GF-D8 (cell line): ENCODE measurements at regions not wholly inside any gene's neighbourhood (a gene's known extent, or its start where the extent isn't known, plus 50 kb on each side); places are given as distances from the start of the nearest gene placed in this dataset.
"Not testable (repeated sequence)": the region's sequence is repeated elsewhere in the genome, so short reads cannot be mapped to it uniquely, and the experiment has no call there.

ENCODE experiments used
- DNase-seq: peaks from one replicate; lab custom pipeline; 2025; lab: John Stamatoyannopoulos, UW

GRCh38 chr7:3094701-3095445, 51.2 kb upstream of the CARD11 start:
- peak; percentile 37 for DNase-seq

DNA sequence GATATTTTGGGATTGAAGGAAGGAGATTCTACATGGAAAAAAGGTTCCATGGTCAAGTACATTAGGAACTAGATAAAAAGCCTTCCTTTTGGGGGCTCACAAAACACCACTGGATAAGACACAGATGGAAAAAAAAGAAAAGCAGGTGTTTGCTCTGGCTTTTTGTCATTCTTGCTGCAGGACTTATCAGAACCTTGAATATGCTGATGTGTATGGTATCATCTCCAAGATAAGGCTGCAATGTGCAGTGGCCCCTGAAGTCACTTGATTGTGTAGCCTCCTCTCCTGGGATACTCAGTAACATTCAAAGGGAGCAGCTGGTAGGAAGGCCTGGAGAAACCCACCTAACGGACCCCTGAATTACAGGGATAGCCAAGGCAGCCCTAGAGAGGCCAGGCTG, 54.1 kb upstream of the CARD11 start:
- no peak for DNase-seq

DNA sequence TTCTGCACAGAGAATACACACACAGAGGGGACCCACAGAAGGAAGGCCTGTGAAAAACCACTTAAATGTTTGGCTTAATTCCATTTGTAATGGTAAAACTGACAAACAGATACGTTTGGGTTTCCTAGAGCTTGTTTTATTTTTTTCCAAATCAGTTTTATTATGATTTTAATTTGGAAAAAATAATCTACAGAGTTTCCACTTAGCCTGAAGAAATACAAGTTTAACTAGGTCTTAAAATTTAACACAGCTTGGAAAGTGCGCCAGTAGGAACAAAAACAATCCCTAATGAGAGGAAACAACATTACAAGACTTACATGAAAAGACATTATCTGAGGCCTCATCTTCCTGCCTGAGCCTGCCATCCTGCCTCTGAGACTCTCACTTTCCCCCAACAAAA, 58.5 kb upstream of the CARD11 start:
- no peak for DNase-seq

- no peak for DNase-seq
These were observed 60.1 kb upstream of the CARD11 start for GRCh38 chr7:3103614-3104398.

DNA sequence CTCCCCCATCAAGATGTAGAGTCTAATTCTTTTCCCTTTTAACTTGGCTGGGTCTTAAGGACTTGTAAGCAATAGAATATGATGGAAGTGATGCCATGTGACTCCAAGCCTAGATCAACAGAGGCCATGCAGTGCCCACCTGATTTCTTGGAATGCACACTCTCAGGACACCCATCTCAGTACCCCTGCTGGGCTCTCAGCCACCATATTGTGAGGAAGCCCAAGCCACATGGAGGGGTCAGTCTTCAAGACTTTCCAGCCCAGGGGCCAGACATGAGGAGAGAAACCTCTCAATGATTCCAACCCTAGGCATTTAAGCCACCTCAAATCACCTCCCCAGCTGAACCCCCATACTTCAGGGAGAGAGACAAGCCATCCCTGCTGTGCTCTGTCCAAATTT, 62.2 kb upstream of the CARD11 start:
- DNase-seq, result no peak

- no peak for DNase-seq
These were observed 62.7 kb upstream of the CARD11 start for GRCh38 chr7:3106361-3106826.

- no peak for DNase-seq
These were observed 63.6 kb upstream of the CARD11 start for GRCh38 chr7:3107228-3107763.

DNA sequence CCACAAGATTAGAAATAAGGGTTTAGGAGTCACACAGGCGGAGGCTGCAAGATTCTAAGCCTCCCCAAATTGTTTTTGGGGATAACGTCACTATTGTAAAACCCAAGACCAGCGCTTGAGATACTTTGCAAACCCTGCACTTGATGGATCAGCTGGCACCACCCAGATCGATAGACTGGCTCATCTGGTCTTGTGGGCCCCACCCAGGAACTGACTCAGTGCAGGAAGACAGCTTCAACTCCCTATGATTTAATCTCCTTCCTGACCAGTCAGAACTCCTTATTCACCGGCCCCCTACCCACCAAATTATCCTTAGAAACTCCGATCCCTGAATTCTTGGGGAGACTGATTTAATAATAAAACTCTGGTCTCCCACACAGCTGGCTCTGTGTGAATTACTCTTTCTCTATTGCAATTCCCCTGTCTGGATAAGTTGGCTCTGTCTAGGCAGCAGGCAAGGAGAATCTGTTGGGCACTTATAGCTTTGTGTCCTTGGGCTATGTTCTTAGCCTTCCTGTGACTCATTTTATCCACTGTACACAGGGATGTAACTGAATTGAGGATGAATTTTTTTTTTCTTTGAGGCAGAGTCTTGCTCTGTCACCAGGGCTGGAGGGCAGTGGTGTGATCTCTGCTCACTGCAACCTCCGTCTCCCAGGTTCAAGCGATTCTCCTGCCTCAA, 64.4 kb upstream of the CARD11 start:
- no peak for DNase-seq

DNA sequence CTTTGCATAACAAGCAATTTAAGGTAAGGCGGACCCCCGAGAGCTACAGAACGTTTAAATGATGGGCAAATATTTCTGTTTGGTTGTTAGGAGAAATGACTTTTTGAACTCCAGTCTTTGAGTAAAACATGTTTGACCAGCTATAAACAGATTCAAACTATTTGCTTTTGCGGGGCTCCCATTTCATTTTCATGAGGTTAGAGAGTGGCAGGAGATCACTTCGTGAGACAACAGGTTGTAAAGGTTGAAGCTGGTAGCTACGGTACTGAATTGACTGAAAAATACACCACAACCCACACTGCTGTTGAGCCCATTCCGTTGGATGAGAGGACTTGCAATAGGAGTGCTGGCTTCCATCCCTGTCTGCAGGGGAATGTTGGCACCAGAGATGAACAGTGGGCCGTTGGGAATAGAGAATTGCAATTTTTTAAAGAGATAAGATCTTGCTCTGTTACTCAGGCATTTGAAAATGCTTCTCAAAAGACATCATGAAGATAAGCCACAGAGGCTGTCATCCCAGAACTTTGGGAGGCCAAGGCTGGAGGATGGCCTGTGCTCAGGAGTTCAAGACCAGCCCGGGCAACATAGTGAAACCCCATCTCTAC, 65.7 kb upstream of the CARD11 start:
- DNase-seq, result no peak

DNA sequence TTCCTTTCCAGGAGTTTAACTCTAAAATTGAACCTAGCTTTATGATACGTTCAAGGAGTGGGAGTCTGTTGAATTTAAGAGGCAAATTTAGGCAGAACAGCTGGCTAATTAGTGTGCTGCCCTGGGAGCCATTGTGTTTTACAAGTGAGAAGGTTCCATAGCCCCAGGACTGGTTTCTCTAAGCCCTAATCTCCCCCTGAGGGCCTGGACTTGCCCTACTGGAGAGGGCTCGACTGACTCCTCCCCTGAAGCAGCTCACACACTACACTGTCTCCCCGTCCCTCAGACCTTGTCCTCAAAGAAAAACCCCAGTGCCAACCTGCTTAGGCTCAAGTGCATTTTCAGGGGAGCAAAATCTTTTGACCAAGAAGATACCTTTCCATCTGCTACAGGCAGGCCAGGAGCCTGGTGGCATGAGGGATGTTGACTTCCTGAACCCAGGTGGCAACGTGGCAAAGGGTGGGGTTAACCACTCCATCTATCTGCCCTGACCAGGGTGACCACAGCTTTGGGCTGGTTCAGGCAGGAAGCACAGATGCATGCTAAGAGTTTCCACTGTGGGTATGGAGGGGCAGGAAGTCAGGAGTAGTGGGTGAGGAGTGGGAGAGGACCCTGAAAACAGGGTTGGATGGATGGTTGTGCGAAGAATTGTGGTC, 68.9 kb upstream of the CARD11 start:
- DNase-seq, result no peak

GRCh38 chr7:3114917-3115316, 71.2 kb upstream of the CARD11 start:
- no peak for DNase-seq

DNA sequence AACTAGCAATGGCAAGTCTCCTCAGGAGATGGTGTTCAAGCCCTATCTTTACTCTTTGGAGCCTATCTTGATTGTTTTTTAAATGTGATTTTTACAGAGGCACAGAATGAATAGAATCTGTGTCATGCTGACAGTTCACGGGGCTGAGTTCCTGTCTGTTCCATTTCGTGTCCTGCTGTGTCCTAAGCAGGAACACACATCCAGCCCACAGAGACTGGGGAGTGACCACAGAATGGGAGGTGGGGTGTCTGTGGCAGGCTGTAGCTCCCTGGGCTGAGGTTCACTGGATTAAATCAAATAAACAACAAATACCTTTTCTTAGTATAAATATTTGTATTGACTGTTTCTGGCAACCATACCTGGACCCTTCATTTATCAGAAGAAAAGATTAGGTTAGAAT, 73.4 kb upstream of the CARD11 start:
- no peak for DNase-seq

- no peak for DNase-seq
These were observed 74.0 kb upstream of the CARD11 start for GRCh38 chr7:3117488-3118231.

- DNase-seq, result not testable (repeated sequence)
These were observed 75.8 kb upstream of the CARD11 start for GRCh38 chr7:3119352-3119927.

GRCh38 chr7:3119963-3120362, 76.3 kb upstream of the CARD11 start:
- DNase-seq, result no peak

- DNase-seq, result no peak
These were observed 76.8 kb upstream of the CARD11 start for GRCh38 chr7:3120513-3120912.

GRCh38 chr7:3128857-3129490, 85.3 kb upstream of the CARD11 start:
- no peak for DNase-seq

DNA sequence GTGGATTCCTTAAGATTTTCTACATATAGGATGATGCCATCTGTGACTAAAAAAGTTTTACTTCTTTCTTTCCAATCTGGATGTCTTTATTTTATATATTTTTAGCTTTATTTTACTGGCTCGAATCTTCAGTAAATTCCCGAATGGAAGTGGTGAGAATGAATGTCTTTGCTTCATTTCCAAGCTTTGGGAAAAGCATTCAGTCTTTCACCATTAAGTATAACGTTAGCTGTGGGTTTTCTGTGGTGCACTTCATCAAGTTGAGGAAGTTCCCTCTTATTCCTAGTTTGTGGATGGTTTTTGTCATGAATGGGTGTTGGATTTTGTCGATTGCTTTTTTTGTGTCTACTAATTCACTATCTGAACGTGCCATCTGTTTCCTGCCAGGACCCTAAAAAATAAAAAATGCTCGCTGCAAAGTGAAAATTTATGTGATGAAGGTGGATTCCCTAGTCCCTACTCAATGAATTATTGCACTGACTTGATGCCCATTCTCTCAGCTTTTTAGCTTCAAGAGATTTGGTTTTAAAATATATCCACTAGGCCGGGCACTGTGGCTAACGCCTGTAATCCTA, 90.2 kb upstream of the CARD11 start:
- DNase-seq, result no peak

- DNase-seq, result no peak
These were observed 91.1 kb upstream of the CARD11 start for GRCh38 chr7:3134745-3135144.

DNA sequence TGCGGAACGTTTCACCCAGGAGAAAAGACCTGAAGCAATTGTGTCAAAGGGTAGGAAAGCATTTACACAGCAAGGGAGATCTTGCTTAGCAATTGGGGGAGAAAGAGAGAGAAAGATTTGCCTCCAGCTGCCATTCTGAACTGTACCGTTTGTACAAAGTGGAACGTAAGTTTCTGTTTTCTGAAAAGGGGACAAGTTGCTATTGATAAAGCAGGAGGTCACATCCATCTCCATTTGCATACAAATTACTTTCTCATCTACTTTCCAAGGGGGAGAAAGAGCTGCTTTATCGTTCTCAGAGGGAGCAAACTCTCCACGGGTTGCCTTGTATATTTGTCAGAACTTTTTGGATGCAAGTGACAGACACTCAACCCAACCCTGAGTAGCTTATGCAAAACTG, 92.0 kb upstream of the CARD11 start:
- DNase-seq, result no peak
